Memory B cell (primary cell): ENCODE measurements at regions not wholly inside any gene's neighbourhood (a gene's known extent, or its start where the extent isn't known, plus 50 kb on each side); places are given as distances from the start of the nearest gene placed in this dataset.

Experiments
- ATAC-seq: fragments of 150-1000 bp; cut with Tn5 transposase; 2 replicates; pipeline ENCODE4 v1.10.0; 2021; ENCODE audit warnings: low read depth, mild to moderate bottlenecking, moderate library complexity
- DNase-seq, 2 donors: peaks; one replicate each; pipeline ENCODE4 v3.0.0; 2022; ENCODE audit warnings: low spot score in 2 of 2
- H3K27ac Mint-ChIP-seq: one replicate; pipeline ENCODE4 v1.8.0; 2022; ENCODE audit warnings: mild to moderate bottlenecking, moderate library complexity, mixed read lengths
- H3K27me3 Mint-ChIP-seq: one replicate; pipeline ENCODE4 v1.8.0; 2022; ENCODE audit warnings: mixed read lengths
- H3K36me3 Mint-ChIP-seq: one replicate; pipeline ENCODE4 v1.8.0; 2022; ENCODE audit warnings: mild to moderate bottlenecking, mixed read lengths
- H3K4me1 Mint-ChIP-seq: one replicate; pipeline ENCODE4 v1.8.0; 2022; ENCODE audit warnings: mixed read lengths
- H3K4me3 Mint-ChIP-seq: one replicate; pipeline ENCODE4 v1.8.0; 2022; ENCODE audit warnings: mild to moderate bottlenecking, moderate library complexity, mixed read lengths
- H3K9me3 Mint-ChIP-seq: one replicate; pipeline ENCODE4 v1.8.0; 2022; ENCODE audit warnings: mixed read lengths

DNA sequence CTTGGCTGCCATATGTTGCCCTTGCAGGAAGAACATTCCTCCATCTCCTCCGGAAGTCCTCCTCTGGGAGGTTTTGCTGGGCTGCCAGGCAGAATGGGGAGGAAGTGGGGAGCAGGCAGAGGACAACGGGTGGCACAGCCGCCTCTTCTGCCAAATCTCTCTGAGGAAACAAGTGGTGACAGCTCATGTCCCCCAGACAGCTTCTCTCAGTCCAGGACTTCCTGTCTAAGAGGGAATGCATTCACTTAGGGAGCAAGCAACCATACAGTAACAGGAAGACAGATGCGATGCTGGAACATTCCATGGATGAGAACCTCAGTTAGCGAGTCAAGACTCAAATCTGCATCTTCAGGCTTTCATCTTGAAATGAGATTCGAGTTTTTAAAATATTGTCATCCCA, 701.0 kb downstream of the SEMA5A start:
- Mint-ChIP-seq H3K4me3 (no peak overlapping the region), H3K9me3 (peaks cover 3% of the 10 kb centered on the region), H3K27ac (no peak overlapping the region), H3K36me3 (no peaks in the 10 kb centered on the region), H3K4me1 (no peaks in the 10 kb centered on the region), H3K27me3 (no peaks in the 10 kb centered on the region)
- DNase-seq (no peak), ATAC-seq (no peak)

DNA sequence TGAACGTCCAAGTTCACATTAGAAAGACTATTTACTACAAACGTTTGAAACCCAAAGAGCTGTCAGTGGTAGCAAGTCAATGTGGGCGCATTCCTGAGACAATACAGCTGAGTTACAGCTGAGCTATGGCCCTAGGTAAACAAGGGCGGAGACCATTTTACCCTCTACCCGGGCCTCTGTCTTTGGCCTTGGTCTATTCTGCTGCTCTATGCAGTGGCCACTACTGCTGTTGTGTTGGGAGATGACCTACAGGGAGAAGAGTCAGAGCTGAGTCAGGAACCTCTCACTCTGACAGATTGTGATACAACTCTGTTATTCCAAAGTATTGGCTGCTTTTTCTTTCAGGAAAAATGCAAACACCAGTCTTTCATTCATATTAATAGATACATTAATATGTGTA, 700.6 kb downstream of the SEMA5A start:
- ATAC-seq (no peak), DNase-seq (no peak)
- no peaks in the 10 kb centered on the region for H3K4me1 Mint-ChIP-seq
- H3K36me3 Mint-ChIP-seq: no peaks in the 10 kb centered on the region
- no peak overlapping the region for H3K27ac Mint-ChIP-seq
- H3K9me3 Mint-ChIP-seq: peaks cover 3% of the 10 kb centered on the region
- no peak overlapping the region for H3K4me3 Mint-ChIP-seq
- H3K27me3 Mint-ChIP-seq: no peaks in the 10 kb centered on the region

DNA sequence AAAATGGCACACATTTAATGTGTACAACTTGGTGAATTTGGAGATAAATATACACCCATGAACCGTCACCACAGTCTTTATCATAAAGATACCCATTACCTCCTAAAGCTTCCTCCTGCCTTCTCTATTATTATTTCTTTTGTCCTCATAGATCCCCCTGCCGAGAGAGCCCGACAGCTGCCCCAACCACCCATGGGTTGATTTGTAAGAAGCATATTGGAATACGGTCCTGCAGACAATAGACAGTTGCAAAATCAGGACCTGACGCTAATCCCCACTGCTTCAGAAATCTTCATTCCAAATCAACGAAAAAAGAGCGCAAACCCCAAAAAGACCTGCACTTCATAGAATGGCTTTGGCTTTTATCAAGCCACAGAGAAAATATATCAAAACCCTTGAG, 697.5 kb downstream of the SEMA5A start:
- H3K9me3 Mint-ChIP-seq: no peaks in the 10 kb centered on the region
- H3K36me3 Mint-ChIP-seq: no peaks in the 10 kb centered on the region
- H3K27me3 Mint-ChIP-seq: no peaks in the 10 kb centered on the region
- no peak for ATAC-seq
- no peak overlapping the region for H3K4me3 Mint-ChIP-seq
- H3K4me1 Mint-ChIP-seq: no peaks in the 10 kb centered on the region
- no peak for DNase-seq
- no peak overlapping the region for H3K27ac Mint-ChIP-seq

DNA sequence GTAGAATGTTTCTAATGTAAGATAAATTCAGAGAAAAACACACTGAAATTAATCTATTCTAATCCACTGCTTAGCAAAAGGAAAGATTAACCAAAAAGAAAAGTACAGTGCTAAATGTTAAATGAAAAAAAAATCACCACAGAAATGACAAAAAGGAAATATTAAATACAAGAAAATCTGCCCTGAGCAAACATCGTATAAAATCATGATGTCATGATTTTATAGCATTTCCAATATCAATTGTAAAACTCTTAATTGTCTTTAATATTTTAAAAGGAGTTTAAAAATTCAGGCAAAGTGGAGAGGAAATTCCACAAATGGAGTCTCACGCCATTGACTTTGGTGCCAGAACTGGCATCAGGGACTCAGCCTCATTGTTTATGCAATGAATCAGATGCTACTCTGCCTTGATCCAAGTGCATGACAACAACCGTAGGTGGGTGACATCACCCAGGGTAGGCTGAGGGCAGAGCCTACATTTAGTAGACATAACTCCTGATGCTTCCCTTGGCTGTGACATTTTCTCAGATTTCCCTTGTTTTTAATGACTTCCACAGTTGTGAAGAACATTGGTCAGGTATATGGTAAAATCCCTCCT, 696.8 kb downstream of the SEMA5A start:
- Mint-ChIP-seq H3K27ac (no peak overlapping the region), H3K4me3 (no peak overlapping the region), H3K4me1 (no peaks in the 10 kb centered on the region), H3K36me3 (no peaks in the 10 kb centered on the region), H3K9me3 (no peaks in the 10 kb centered on the region), H3K27me3 (no peaks in the 10 kb centered on the region)
- ATAC-seq (no peak), DNase-seq (no peak)

DNA sequence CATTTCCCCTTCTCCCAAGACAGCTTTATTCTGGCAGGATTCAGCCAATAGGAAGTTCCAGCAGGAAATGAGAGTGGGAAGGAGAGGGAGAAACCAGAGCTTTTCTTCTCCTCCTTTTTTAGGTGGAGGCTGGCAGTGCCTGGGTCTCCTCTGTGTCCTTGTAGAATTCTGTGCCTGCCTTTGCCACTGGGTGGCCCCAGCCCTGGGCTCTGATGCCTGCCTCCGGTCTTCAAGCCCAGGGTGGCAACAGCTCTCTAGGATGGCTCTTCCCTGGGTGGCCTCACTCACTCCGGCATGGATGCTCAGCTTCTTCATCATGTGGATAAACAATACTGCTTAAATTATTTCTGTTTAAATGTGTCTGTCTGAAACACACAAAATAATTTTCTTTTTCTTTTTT, 694.8 kb downstream of the SEMA5A start:
- H3K4me1 Mint-ChIP-seq: no peaks in the 10 kb centered on the region

DNA sequence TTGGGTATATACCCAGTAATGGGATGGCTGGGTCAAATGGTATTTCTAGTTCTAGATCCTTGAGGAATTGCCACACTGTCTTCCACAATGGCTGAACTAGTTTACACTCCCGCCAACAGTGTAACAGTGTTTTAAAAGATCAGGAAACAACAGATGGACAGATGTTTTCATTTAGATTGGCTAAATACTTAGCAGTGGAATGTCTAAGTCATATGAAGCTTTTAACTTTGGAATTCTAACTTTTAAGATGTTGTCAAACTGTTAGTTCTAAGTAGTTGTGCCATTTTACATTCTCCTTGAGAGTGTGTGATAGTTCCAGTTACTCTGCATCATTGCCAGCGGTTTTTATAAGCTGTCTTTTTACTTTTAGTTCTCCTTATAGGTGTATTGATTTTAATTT, 688.8 kb downstream of the SEMA5A start:
- Mint-ChIP-seq H3K27me3 (no peaks in the 10 kb centered on the region), H3K36me3 (no peaks in the 10 kb centered on the region), H3K4me1 (no peaks in the 10 kb centered on the region), H3K4me3 (no peak overlapping the region), H3K27ac (no peak overlapping the region), H3K9me3 (peaks cover 4% of the 10 kb centered on the region)
- no peak for DNase-seq
- ATAC-seq: no peak

More for the DNA sequence above, 694.8 kb downstream of the SEMA5A start:
- H3K36me3 Mint-ChIP-seq: no peaks in the 10 kb centered on the region
- H3K4me3 Mint-ChIP-seq: no peak overlapping the region
- peaks cover under 1% of the 10 kb centered on the region for H3K9me3 Mint-ChIP-seq
- no peak overlapping the region for H3K27ac Mint-ChIP-seq
- no peak for DNase-seq
- no peaks in the 10 kb centered on the region for H3K27me3 Mint-ChIP-seq
- no peak for ATAC-seq

DNA sequence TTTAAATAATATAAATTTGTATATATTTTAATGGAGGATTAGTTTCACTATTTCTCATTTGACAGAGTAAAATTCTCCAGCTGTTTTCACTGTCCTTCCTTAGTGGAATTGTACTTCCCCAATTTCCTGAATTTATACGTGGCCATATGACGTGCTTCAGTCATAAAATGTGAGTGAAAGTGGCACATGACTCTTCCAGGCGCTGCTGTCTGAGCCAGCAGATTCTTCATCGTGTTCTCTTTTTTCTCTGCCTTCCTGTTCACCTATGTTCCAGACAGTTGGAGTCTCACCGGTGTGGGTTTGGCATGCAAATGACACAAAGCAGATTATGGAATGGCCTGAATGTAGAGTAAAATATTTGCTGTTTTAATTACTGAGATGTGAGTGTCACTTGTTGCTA, 684.1 kb downstream of the SEMA5A start:
- H3K27me3 Mint-ChIP-seq: no peaks in the 10 kb centered on the region
- no peaks in the 10 kb centered on the region for H3K36me3 Mint-ChIP-seq
- H3K4me1 Mint-ChIP-seq: no peaks in the 10 kb centered on the region
- DNase-seq (no peak), ATAC-seq (no peak)
- H3K4me3 Mint-ChIP-seq: no peak overlapping the region
- H3K9me3 Mint-ChIP-seq: peaks cover 3% of the 10 kb centered on the region
- no peak overlapping the region for H3K27ac Mint-ChIP-seq

DNA sequence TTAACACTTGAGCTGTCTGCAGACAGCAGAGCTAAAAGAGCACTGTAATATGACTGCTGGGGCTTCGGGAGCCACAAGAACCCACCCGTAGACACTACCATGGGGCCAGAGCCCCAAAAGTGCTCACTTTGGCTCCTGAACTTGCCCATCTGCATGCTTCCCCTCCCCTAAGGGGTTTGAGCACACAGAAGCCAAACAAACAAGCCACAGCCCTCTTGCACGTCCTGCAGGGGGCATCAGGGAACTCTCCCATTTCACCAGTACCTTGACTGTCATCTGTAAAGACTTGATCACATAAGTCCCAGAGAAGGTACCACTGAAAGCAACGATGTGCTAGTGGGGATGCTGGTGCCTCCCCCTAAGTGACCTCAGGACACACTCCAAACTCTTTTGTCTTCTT, 681.8 kb downstream of the SEMA5A start:
- Mint-ChIP-seq H3K27ac (no peak overlapping the region), H3K27me3 (no peaks in the 10 kb centered on the region), H3K4me1 (no peaks in the 10 kb centered on the region), H3K9me3 (peaks cover 2% of the 10 kb centered on the region), H3K4me3 (no peak overlapping the region), H3K36me3 (no peaks in the 10 kb centered on the region)
- ATAC-seq (no peak), DNase-seq (no peak)

DNA sequence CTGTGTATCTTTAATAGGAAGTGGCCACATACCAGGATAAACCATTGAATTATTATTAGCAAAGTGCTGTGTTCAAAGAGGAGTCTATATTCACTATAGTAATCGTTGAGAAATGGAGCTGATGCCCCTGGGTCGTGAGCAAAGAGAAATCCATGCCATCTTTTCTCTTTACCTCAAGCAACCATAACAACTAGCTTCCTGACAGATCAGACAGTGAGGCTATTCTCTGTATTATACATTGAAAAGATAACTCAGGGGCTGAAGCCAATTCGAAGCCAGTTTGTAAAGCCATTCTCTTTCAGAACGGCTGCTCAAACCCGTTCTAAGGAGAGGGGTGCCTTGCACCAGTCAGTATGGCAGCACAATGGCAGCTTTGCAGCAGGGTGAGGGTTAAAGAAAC, 680.6 kb downstream of the SEMA5A start:
- no peak overlapping the region for H3K27ac Mint-ChIP-seq
- DNase-seq (no peak), ATAC-seq (no peak)
- H3K4me1 Mint-ChIP-seq: no peaks in the 10 kb centered on the region
- H3K4me3 Mint-ChIP-seq: no peak overlapping the region
- H3K36me3 Mint-ChIP-seq: no peaks in the 10 kb centered on the region
- peaks cover 2% of the 10 kb centered on the region for H3K9me3 Mint-ChIP-seq
- no peaks in the 10 kb centered on the region for H3K27me3 Mint-ChIP-seq

DNA sequence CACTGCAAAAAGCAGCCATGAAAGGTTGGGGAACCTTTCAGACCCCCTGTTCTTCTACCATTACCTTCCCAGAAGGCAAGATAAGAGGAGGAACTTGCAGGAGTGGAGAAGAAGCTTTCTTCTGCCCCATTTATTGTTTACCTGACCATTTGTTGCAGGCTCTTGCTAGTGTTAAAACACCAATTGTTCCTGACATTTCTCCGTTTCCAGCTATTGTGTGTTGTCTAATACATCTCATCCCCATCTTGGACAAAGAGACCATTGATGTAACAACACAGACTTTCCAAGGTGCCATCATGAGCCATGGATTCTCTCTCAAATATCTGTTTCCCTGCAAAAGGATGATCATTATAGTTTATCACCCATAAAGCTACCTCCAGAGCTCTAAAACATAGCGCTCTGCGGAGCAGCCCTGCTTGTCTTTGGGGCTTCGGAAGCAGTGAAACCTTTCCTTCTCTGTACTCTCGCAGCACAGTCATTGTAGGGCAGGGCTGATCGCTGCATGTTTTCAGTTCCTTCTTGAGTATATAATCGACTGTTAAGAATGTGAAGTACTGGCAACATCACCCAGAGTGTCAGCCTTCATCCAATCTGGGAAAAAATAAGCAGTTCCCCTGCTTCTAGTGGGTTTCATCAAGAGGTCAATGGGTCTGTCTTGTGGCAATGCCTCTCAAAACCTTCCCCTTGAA, 680.0 kb downstream of the SEMA5A start:
- ATAC-seq (no peak), DNase-seq (no peak)
- Mint-ChIP-seq H3K27ac (no peak overlapping the region), H3K27me3 (no peaks in the 10 kb centered on the region), H3K36me3 (no peaks in the 10 kb centered on the region), H3K4me3 (no peak overlapping the region), H3K4me1 (no peaks in the 10 kb centered on the region), H3K9me3 (peaks cover 2% of the 10 kb centered on the region)

DNA sequence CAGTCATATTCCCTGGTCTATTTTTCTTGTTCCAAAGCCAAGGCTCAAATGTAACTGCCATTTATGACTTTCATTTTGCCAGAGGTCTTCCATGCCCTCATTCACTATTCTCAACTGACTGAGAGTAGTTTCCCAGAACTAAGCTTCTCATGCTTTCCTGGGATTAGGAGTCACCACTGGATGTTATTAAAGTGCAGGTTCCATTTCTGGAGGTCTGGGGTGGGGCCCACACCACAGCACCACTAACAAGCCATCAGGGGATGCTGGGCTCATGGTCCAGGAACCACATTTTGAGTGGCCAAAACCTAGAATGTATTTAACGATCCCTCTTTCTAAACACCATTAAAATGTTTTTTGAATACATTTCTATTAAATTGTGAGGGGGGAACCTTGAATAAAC, 677.6 kb downstream of the SEMA5A start:
- H3K4me1 Mint-ChIP-seq: no peaks in the 10 kb centered on the region
- DNase-seq (no peak), ATAC-seq (no peak)
- no peak overlapping the region for H3K27ac Mint-ChIP-seq
- H3K9me3 Mint-ChIP-seq: peaks cover 2% of the 10 kb centered on the region
- no peaks in the 10 kb centered on the region for H3K27me3 Mint-ChIP-seq
- H3K36me3 Mint-ChIP-seq: no peaks in the 10 kb centered on the region
- H3K4me3 Mint-ChIP-seq: no peak overlapping the region

DNA sequence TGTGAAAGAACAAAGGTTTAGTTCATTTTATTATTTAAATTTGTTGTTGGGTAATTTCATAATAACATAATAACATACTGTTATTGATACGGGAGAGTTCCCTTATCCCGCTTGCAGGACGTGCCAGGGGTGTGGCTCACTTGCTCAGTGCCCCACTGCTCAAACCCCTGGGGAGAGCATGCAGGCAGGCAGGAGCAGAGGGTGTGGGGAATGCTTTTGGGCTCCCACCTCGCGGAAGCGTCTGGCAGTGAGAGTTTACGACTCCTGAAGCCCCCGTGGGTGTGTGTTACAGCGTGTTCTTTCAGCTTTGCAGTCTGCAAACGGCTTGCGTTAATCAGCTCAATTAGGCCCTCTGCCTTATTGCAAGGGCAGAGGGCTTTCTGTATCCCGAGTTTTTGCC, 675.9 kb downstream of the SEMA5A start:
- DNase-seq (no peak), ATAC-seq (no peak)
- Mint-ChIP-seq H3K27me3 (no peaks in the 10 kb centered on the region), H3K9me3 (no peaks in the 10 kb centered on the region), H3K36me3 (no peaks in the 10 kb centered on the region), H3K27ac (no peak overlapping the region), H3K4me1 (no peaks in the 10 kb centered on the region), H3K4me3 (no peak overlapping the region)

DNA sequence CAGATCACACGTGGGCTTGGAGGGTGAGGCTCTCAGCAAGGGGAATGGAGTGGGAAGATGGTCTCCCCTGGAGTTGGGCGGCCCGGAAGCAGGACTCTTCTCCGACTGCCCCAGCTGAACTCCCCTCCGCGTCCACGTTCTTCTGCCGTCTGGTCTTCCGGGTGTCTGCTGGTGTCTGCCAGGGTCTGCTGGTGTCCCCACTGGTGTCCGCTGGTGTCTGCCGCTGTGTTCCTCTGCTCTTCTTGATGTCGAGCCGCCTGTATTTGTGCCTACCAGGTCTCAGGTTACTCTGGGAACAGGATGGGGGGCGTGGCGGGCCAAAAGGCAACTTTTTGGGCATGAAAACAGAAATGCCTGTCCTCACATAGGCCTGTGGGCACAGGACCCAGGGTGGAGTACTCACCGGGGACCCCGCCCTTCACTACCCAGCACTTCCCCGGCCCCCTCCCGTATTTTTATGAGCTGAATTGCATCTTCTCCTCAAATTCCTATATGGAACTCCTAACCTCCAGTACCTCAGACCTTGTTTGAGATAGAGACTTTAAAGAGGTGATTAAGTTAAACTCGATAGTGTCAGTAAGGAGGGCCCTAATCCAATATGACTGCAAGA, 675.4 kb downstream of the SEMA5A start:
- DNase-seq: no peak
- Mint-ChIP-seq H3K36me3 (no peaks in the 10 kb centered on the region), H3K4me1 (no peaks in the 10 kb centered on the region), H3K27ac (no peak overlapping the region), H3K4me3 (no peak overlapping the region), H3K9me3 (no peaks in the 10 kb centered on the region), H3K27me3 (no peaks in the 10 kb centered on the region)
- no peak for ATAC-seq

DNA sequence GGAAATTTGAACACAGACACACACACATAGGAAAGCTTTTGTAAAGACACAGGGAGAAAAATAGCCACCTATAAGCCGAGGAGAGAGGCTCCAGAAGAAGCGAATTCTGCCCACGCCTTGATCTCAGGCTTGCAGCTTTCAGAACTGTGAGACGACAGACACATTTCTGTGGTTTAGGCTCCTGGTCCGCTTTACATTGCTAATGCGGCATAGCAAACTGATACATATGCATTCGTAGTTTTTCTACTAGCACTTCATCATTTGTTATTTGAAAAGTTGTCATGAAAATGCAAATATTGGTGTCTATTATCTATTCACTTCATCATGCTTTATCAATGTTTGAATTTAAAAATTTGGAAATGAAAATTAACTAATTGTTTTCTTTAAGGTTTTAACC, 674.9 kb downstream of the SEMA5A start:
- Mint-ChIP-seq H3K4me1 (no peaks in the 10 kb centered on the region), H3K36me3 (no peaks in the 10 kb centered on the region), H3K27ac (no peak overlapping the region), H3K27me3 (no peaks in the 10 kb centered on the region), H3K4me3 (no peak overlapping the region), H3K9me3 (no peaks in the 10 kb centered on the region)
- ATAC-seq (no peak), DNase-seq (no peak)

DNA sequence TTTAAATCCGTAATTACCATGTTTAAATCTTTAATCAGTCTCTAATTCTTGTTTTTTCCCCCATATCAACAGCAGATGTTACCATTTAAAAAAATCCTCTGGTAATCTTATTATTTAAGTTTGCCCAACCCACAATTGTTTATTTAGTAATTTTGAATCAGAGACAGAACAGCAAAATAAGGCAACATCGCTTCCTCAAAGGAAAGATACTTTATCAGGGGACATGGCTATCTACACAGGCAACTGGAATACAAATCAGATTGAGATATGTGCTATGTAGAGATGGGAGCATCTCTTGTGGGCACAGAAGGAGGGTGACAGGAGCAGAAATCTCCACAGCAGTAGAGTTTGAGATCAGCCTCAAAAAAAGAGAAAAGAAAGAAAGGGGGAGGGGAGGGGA, 674.4 kb downstream of the SEMA5A start:
- Mint-ChIP-seq H3K9me3 (no peaks in the 10 kb centered on the region), H3K36me3 (no peaks in the 10 kb centered on the region), H3K4me3 (no peak overlapping the region), H3K27me3 (no peaks in the 10 kb centered on the region), H3K27ac (no peak overlapping the region), H3K4me1 (no peaks in the 10 kb centered on the region)
- no peak for ATAC-seq
- no peak for DNase-seq
